Adrenal gland (tissue), 9 donors: ENCODE measurements at regions not wholly inside any gene's neighbourhood (a gene's known extent, or its start where the extent isn't known, plus 50 kb on each side); places are given as distances from the start of the nearest gene placed in this dataset.

Experiments used
- DNase-seq, 7 donors: peaks; one replicate each; pipeline ENCODE4 v3.0.0-alpha.2; 2019 to 2020
- H3K27ac ChIP-seq, 5 donors: fragments of 200-600 bp; sonication (generic) in 4 of 5; 1 replicate in 3 of 5; 2 replicates in 2 of 5; pipeline versions ENCODE4 v1.5.1 to v1.8.0; 2016 to 2020; ENCODE audit warnings: mild to moderate bottlenecking in 1 of 5
- H3K27me3 ChIP-seq: fragments of 200-600 bp; 2 replicates; pipeline ENCODE4 v1.8.0; 2021
- H3K36me3 ChIP-seq, 2 donors: fragments of 200-600 bp; replicated peaks in 1 of 2; 1 replicate in 1 of 2; 2 replicates in 1 of 2; pipeline versions ENCODE4 v1.5.1 to v1.8.0; 2018 to 2022
- H3K4me1 ChIP-seq, 2 donors: fragments of 200-600 bp; replicated peaks in 1 of 2; 1 replicate in 1 of 2; 2 replicates in 1 of 2; pipeline versions ENCODE4 v1.5.1 to v1.8.0; 2018 to 2021
- H3K4me3 ChIP-seq, 4 donors: fragments of 200-600 bp; sonication (generic) in 3 of 4; one replicate each; pipeline ENCODE4 v1.5.1; 2016 to 2018
- H3K9me3 ChIP-seq, 3 donors: fragments of 200-600 bp; sonication (generic) in 1 of 3; replicated peaks in 1 of 3; 1 replicate in 2 of 3; 2 replicates in 1 of 3; pipeline versions ENCODE4 v1.5.1 to v1.8.0; 2016 to 2021
- POLR2A ChIP-seq, 2 donors: fragments of 450-650 bp; IDR thresholded peaks; one replicate each; pipeline ENCODE4 v1.6.1; 2017; ENCODE audit warnings: antibody characterized with exemption in 2 of 2, mild to moderate bottlenecking in 2 of 2, moderate library complexity in 1 of 2
- WGBS, 4 donors: extraction: QIAGEN DNeasy Blood & Tissue Kit in 2 of 4; methylation state at CpG; one replicate each; pipeline versions ENCODE4 v1.1.5 to v1.1.7; 2013 to 2017; 5-methylcytosine and 5-hydroxymethylcytosine counted together
- intact Hi-C, 2 donors: fragments of 100-400 bp; cut with DNase I; formaldehyde crosslinking; loops; one replicate each; pipeline versions ENCODE4 v1.14.1 to v1.15.0; 2022 to 2023
- TF ChIP-seq, protein P1 (sequence below), 6 experiments: fragments of 450-650 bp in 4 of 6; fragments of 200-600 bp in 2 of 6; sonication (generic) in 1 of 6; IDR thresholded peaks; 1 replicate in 5 of 6; 2 replicates in 1 of 6; pipeline versions ENCODE4 v1.5.1 to v1.8.0; 2016 to 2021; ENCODE audit warnings: antibody characterized with exemption in 6 of 6, mild to moderate bottlenecking in 2 of 6, moderate library complexity in 1 of 6
- donor health status: healthy with polysubstance abuse.
- donor health status: Bipolar disorder and iron deficiency.
- donor health status: DM: yes; HTN: yes; CAD: no.
- donor health status: DM: no; HTN: no; CAD: no.
- donor health status: DM: no; HTN: no; CAD: no.

DNA sequence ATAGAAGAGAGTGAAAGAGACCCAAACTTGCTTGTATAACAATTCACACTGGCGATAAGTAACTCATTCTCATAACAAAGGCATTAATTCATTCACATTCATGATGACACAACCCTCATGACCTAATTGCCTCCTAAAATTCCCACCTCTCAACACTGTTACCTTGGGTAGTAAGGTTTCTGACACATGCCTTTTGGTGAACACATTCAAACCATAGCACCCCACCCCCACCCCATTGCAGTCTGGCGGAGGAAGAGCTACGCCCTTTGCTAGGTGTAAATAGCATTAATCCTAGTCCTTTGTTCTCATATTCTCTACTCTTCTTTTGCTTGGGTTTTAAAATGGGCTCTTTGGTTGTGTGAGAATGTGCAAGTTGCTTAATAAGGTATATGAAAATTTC lies 361.5 kb downstream of the DSEL start:
- WGBS, 4 donors, result 81 to 97% (median 95%) methylated on average over 3 of the region's 3 CpGs
- no peak overlapping the region for H3K4me3 ChIP-seq
- no peak for DNase-seq
- H3K4me1 ChIP-seq, result no peaks in the 10 kb centered on the region
- no peaks in the 10 kb centered on the region for H3K36me3 ChIP-seq
- H3K27ac ChIP-seq, result no peak overlapping the region
- no peaks in the 10 kb centered on the region for H3K9me3 ChIP-seq
- H3K27me3 ChIP-seq, result no peaks in the 10 kb centered on the region
- intact Hi-C loops, result no loop called here
- TF ChIP-seq, protein P1, sequence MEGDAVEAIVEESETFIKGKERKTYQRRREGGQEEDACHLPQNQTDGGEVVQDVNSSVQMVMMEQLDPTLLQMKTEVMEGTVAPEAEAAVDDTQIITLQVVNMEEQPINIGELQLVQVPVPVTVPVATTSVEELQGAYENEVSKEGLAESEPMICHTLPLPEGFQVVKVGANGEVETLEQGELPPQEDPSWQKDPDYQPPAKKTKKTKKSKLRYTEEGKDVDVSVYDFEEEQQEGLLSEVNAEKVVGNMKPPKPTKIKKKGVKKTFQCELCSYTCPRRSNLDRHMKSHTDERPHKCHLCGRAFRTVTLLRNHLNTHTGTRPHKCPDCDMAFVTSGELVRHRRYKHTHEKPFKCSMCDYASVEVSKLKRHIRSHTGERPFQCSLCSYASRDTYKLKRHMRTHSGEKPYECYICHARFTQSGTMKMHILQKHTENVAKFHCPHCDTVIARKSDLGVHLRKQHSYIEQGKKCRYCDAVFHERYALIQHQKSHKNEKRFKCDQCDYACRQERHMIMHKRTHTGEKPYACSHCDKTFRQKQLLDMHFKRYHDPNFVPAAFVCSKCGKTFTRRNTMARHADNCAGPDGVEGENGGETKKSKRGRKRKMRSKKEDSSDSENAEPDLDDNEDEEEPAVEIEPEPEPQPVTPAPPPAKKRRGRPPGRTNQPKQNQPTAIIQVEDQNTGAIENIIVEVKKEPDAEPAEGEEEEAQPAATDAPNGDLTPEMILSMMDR (IDR thresholded peaks at IDR 0.05), result no peak
- no peak for TF ChIP-seq POLR2A (IDR thresholded peaks at IDR 0.05)

DNA sequence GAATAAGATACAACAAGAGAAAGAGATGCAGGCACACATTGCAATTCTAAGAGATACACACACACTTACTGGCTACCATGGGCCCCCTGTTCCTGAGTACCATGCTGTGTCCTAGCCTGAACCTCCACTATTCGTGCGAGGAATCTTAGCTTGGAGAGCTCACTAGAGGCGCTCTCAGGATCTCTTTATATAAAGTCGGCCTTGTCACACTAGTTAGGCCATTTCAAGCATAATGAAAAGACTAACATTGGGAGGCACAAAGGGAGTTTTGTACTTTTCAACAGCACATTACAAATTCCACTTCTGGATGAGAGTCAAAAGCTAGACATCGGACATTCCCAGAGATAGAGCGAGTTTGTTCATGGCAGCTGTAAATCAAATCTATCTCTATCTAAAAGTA lies 365.2 kb downstream of the DSEL start:
- no peak overlapping the region for H3K27ac ChIP-seq
- DNase-seq, result no peak
- no peak overlapping the region for H3K4me3 ChIP-seq
- H3K9me3 ChIP-seq, result no peaks in the 10 kb centered on the region
- no peaks in the 10 kb centered on the region for H3K4me1 ChIP-seq
- no peaks in the 10 kb centered on the region for H3K27me3 ChIP-seq
- TF ChIP-seq POLR2A (IDR thresholded peaks at IDR 0.05), result no peak
- TF ChIP-seq, protein P1 (IDR thresholded peaks at IDR 0.05), result no peak
- 76 to 87% (median 84%) methylated on average over 6 of the region's 6 CpGs for WGBS, 4 donors
- intact Hi-C loops, result no loop called here
- no peaks in the 10 kb centered on the region for H3K36me3 ChIP-seq

DNA sequence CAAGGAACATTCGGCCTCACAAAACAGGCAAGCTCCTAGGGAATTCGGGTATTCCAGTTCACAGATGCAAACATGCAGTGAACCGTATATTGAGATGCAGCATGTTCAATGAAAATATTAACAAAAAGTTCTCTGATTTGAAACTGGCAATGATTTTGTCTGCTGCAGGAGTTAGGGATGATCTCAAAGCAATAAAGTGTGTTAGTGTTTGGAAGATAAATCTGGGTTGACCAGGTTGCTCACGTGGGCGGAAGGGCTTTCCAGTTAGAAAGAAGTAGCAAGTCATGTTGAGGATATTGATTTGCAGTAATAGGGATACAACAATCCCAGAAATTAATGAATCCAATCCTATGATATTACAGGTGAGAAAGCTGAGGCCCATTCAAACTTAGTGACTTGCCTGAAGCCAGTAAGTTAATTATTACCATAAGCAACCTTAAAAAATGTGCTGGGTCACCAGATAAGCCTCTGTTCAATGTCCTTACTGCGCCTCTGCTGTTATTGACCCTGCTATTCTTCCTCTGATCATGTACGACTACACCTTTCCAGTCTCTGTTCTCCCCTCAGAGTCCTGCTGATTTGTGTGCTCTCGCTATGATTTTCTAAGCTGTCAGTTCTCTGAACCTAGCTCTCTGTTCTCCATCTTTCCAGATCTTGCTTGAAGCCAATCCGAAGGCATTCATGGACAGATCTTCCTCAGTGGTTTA lies 370.8 kb downstream of the DSEL start:
- Histone ChIP-seq H3K4me1 (no peaks in the 10 kb centered on the region), H3K36me3 (no peaks in the 10 kb centered on the region), H3K4me3 (no peak overlapping the region), H3K27me3 (no peaks in the 10 kb centered on the region), H3K27ac (no peak overlapping the region), H3K9me3 (no peaks in the 10 kb centered on the region)
- 86 to 93% (median 89%) methylated on average over 9 of the region's 9 CpGs for WGBS, 4 donors
- intact Hi-C loops, result no loop called here
- no peak for TF ChIP-seq POLR2A (IDR thresholded peaks at IDR 0.05)
- TF ChIP-seq, protein P1 (IDR thresholded peaks at IDR 0.05), result no peak
- DNase-seq, result no peak

DNA sequence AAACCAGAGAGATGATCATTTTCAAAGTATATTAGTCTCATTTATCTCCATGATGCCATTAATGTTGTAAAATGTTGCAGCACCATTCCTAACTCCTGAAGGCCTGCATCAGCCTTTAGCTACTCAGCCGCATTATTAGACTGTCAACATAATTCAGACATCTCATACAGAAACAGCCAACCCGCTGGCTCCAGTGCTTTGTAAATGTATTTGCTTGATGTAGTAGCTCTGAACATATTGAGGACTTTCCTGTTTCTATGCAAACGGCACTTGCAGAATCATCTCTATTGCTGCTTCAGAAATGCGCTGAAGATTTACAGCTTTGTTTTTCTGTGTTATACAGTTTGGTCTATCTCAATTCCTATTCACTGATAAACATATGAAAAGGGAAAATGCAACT lies 372.2 kb downstream of the DSEL start:
- H3K27me3 ChIP-seq, result no peaks in the 10 kb centered on the region
- no peak for DNase-seq
- 79 to 93% (median 89%) methylated on average over 4 of the region's 4 CpGs for WGBS, 4 donors
- H3K36me3 ChIP-seq, result no peaks in the 10 kb centered on the region
- H3K4me3 ChIP-seq, result no peak overlapping the region
- TF ChIP-seq, protein P1 (IDR thresholded peaks at IDR 0.05), result no peak
- intact Hi-C loops, result no loop called here
- H3K4me1 ChIP-seq, result no peaks in the 10 kb centered on the region
- no peaks in the 10 kb centered on the region for H3K9me3 ChIP-seq
- H3K27ac ChIP-seq, result no peak overlapping the region
